ENCODE measurements at regions not wholly inside any gene's neighbourhood (a gene's known extent, or its start where the extent isn't known, plus 50 kb on each side); places are given as distances from the start of the nearest gene placed in this dataset.

DNA sequence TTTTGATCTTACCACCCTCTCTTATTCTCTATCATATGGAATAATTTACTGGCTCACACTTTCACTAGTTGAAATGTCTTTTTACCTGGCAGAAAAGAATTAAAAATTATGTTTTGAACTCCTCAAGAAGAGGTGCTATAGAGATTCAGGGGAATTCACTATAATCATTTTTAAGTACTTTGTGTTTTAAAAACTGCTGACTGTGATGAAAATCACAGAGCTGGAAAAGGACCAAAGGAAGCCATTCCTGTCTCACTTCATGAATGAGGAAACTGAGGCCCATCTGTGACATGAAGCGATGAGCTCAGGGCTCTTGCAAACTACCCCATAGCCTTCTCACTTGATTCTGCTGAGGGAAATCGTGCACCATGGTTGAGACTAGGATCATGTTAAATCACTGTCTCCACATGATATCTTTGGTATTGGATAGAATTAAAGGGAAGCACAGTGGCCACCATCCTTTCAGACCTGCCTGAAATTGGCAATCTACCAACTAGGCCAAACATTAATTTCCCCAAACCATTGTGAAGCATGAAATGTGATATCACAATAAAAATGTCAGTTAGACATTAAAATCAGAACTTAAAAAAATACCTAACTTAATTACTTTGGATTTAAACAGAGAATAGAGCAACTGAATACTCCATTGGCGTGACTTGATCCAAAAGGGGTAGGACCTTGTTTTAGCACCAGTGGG lies 141.0 kb downstream of the FZD1 start:
- TF ChIP-seq, protein P1, sequence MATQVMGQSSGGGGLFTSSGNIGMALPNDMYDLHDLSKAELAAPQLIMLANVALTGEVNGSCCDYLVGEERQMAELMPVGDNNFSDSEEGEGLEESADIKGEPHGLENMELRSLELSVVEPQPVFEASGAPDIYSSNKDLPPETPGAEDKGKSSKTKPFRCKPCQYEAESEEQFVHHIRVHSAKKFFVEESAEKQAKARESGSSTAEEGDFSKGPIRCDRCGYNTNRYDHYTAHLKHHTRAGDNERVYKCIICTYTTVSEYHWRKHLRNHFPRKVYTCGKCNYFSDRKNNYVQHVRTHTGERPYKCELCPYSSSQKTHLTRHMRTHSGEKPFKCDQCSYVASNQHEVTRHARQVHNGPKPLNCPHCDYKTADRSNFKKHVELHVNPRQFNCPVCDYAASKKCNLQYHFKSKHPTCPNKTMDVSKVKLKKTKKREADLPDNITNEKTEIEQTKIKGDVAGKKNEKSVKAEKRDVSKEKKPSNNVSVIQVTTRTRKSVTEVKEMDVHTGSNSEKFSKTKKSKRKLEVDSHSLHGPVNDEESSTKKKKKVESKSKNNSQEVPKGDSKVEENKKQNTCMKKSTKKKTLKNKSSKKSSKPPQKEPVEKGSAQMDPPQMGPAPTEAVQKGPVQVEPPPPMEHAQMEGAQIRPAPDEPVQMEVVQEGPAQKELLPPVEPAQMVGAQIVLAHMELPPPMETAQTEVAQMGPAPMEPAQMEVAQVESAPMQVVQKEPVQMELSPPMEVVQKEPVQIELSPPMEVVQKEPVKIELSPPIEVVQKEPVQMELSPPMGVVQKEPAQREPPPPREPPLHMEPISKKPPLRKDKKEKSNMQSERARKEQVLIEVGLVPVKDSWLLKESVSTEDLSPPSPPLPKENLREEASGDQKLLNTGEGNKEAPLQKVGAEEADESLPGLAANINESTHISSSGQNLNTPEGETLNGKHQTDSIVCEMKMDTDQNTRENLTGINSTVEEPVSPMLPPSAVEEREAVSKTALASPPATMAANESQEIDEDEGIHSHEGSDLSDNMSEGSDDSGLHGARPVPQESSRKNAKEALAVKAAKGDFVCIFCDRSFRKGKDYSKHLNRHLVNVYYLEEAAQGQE (IDR thresholded peaks at IDR 0.05; ENCODE audit: insufficient read depth in 1 of 2, low read depth in 2 of 2, low read length in 1 of 2) = no peak
- TF ChIP-seq CTCF (IDR thresholded peaks at IDR 0.05) = no peak
- no peak for TF ChIP-seq SIN3A (IDR thresholded peaks at IDR 0.05; ENCODE audit: borderline replicate concordance, insufficient read depth, low read depth, low read length)
- no peak for TF ChIP-seq POLR2AphosphoS5 (IDR thresholded peaks at IDR 0.05; ENCODE audit: low read depth, low read length)

Data from Panc1 (cell line).